HL-60 (cell line): ENCODE measurements at regions not wholly inside any gene's neighbourhood (a gene's known extent, or its start where the extent isn't known, plus 50 kb on each side); places are given as distances from the start of the nearest gene placed in this dataset.

Source experiments
- CTCF ChIP-seq: IDR thresholded peaks from one replicate; pipeline ENCODE4 v1.5.1; 2011; ENCODE audit warnings: low read length, control low read depth, inconsistent platforms; ENCODE audit not compliant: insufficient read depth
- GABPA ChIP-seq: IDR thresholded peaks from 2 replicates; pipeline ENCODE4 v1.6.1; 2012; ENCODE audit warnings: low read depth

DNA sequence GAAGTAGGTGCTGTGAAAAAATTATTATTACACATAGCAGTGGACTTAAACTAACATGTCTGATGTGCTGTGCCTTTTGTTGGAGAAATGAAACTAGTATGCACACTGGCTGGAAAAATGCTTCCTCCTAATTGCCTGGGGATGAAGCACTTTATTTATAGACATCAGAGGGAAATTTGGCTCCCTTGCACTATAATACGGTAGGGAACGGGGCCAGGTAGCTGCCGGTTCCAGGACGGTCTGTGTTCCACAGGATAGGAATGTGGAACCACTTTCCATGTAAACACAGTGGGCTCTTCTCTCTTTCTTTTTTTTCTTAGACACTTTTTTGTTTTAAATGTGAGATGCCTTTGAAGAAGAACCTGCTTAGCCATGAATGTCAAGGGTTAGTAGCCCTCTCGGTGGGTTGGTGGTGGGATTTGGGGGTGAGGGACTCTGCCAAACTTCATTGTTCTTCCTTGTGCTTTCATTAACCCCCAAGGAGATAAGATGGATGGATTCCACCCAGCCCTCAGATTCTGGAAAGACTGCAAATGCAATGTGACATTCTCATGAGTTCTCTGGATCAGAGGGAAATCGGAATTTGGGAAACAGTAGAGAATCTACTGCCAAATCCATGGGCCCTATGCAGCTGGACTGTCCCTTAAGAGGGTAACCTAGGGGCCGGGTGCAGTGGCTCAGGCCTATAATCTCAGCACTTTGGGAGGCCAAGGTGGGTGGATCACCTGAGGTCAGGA is 58.0 kb upstream of the GSC start:
- no peak for TF ChIP-seq CTCF
- no peak for TF ChIP-seq GABPA
